Thyroid gland (tissue), 4 donors: ENCODE measurements at regions not wholly inside any gene's neighbourhood (a gene's known extent, or its start where the extent isn't known, plus 50 kb on each side); places are given as distances from the start of the nearest gene placed in this dataset.

Experiments used
- POLR2A ChIP-seq, 2 donors: fragments of 450-650 bp; IDR thresholded peaks; one replicate each; pipeline ENCODE4 v1.6.1; 2017; ENCODE audit warnings: antibody characterized with exemption in 2 of 2, mild to moderate bottlenecking in 2 of 2, moderate library complexity in 1 of 2
- TF ChIP-seq, protein P1 (sequence below), 6 experiments: fragments of 200-600 bp in 3 of 6; fragments of 450-650 bp in 3 of 6; sonication (generic) in 3 of 6; IDR thresholded peaks; one replicate each; pipeline ENCODE4 v1.5.1; 2016 to 2019; ENCODE audit warnings: antibody characterized with exemption in 6 of 6, mild to moderate bottlenecking in 2 of 6, inconsistent platforms in 1 of 6, moderate library complexity in 1 of 6

DNA sequence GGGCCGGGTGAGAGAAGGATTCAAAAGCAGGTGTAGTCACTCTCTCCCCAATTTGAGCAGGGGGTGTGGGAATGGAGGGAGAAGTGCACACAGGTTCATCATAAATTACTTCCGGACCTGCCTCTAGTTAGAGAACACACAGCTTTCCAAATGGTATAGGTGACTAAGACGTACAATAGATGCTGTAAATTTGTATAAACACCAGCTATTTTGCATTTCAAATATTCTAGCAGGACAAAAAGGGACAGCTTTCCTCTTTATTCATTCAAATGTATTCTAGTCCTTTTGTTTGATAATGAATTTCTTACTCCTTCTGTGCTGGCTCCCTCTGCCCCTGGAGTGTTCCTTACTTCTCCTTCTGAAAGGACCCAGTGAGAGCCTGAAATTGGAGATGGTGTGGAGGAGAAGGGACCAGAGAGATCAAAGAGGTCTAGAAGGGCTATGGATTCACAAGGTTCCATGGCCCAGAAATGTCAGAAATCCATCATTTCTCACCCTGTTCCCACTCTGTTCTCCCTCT is 53.2 kb upstream of the SH3BP4 start:
- TF ChIP-seq POLR2A (IDR thresholded peaks at IDR 0.05): no peak
- TF ChIP-seq, protein P1, sequence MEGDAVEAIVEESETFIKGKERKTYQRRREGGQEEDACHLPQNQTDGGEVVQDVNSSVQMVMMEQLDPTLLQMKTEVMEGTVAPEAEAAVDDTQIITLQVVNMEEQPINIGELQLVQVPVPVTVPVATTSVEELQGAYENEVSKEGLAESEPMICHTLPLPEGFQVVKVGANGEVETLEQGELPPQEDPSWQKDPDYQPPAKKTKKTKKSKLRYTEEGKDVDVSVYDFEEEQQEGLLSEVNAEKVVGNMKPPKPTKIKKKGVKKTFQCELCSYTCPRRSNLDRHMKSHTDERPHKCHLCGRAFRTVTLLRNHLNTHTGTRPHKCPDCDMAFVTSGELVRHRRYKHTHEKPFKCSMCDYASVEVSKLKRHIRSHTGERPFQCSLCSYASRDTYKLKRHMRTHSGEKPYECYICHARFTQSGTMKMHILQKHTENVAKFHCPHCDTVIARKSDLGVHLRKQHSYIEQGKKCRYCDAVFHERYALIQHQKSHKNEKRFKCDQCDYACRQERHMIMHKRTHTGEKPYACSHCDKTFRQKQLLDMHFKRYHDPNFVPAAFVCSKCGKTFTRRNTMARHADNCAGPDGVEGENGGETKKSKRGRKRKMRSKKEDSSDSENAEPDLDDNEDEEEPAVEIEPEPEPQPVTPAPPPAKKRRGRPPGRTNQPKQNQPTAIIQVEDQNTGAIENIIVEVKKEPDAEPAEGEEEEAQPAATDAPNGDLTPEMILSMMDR (IDR thresholded peaks at IDR 0.05): no peak
